CD4-positive, CD25-positive, alpha-beta regulatory T cell (primary cell): ENCODE measurements at regions not wholly inside any gene's neighbourhood (a gene's known extent, or its start where the extent isn't known, plus 50 kb on each side); places are given as distances from the start of the nearest gene placed in this dataset.

Experiments used
- ATAC-seq, 2 donors: fragments of 150-1000 bp; cut with Tn5 transposase; one replicate each; pipeline ENCODE4 v1.10.0; 2021; ENCODE audit warnings: low read depth in 2 of 2, moderate number of reproducible peaks in 2 of 2, moderate library complexity in 1 of 2
- DNase-seq, 3 donors: peaks; one replicate each; pipeline versions ENCODE4 v3.0.0 to v3.0.0-alpha.2; 2012 to 2022; ENCODE audit warnings: mixed read lengths in 1 of 3
- H3K27ac ChIP-seq: one replicate; pipeline ENCODE4 v1.7.0; 2013; ENCODE audit warnings: mild to moderate bottlenecking, low read length; ENCODE audit not compliant: insufficient read depth, poor library complexity, severe bottlenecking
- H3K27me3 ChIP-seq: one replicate; pipeline ENCODE4 v1.7.0; 2013; ENCODE audit warnings: low read length; ENCODE audit not compliant: control insufficient read depth, insufficient read depth
- H3K36me3 ChIP-seq: one replicate; pipeline ENCODE4 v1.7.0; 2013; ENCODE audit warnings: mild to moderate bottlenecking, low read length, moderate library complexity; ENCODE audit not compliant: control insufficient read depth, insufficient read depth
- H3K4me1 ChIP-seq: 2 replicates; pipeline ENCODE4 v1.7.0; 2013; ENCODE audit warnings: mild to moderate bottlenecking, low read length; ENCODE audit not compliant: insufficient read depth, control insufficient read depth, poor library complexity, severe bottlenecking
- H3K4me3 ChIP-seq: one replicate; pipeline ENCODE4 v1.7.0; 2013; ENCODE audit warnings: low read depth, mild to moderate bottlenecking, low read length, moderate library complexity
- H3K9me3 ChIP-seq, 2 experiments: 1 replicate in 1 of 2; 2 replicates in 1 of 2; pipeline ENCODE4 v1.7.0; 2013; ENCODE audit warnings: low read length in 2 of 2, mild to moderate bottlenecking in 1 of 2, moderate library complexity in 1 of 2; ENCODE audit not compliant: control insufficient read depth in 2 of 2
- H3K27ac Mint-ChIP-seq, 3 donors: one replicate each; pipeline ENCODE4 v1.8.0; 2020 to 2022; ENCODE audit warnings: mild to moderate bottlenecking in 3 of 3, mixed read lengths in 3 of 3, moderate library complexity in 2 of 3
- H3K27me3 Mint-ChIP-seq: one replicate; pipeline ENCODE4 v1.8.0; 2022; ENCODE audit warnings: mild to moderate bottlenecking, mixed read lengths
- H3K36me3 Mint-ChIP-seq: one replicate; pipeline ENCODE4 v1.8.0; 2020; ENCODE audit warnings: mixed read lengths
- H3K4me1 Mint-ChIP-seq, 4 donors: one replicate each; pipeline ENCODE4 v1.8.0; 2020 to 2022; ENCODE audit warnings: mixed read lengths in 4 of 4, mild to moderate bottlenecking in 1 of 4
- H3K4me3 Mint-ChIP-seq, 4 donors: one replicate each; pipeline ENCODE4 v1.8.0; 2020 to 2022; ENCODE audit warnings: mild to moderate bottlenecking in 4 of 4, mixed read lengths in 4 of 4, moderate library complexity in 3 of 4
- H3K9me3 Mint-ChIP-seq, 7 donors: one replicate each; pipeline ENCODE4 v1.8.0; 2020 to 2022; ENCODE audit warnings: mixed read lengths in 7 of 7, mild to moderate bottlenecking in 3 of 7, moderate library complexity in 2 of 7

GRCh38 chr1:82759035-82759434 lies 958.3 kb downstream of the ADGRL2 start:
- Mint-ChIP-seq H3K36me3 (no peaks in the 10 kb centered on the region), H3K27me3 (no peaks in the 10 kb centered on the region), H3K4me3 (no peak overlapping the region), H3K4me1 (no peaks in the 10 kb centered on the region), H3K9me3 (peaks cover 0 to 5% (median 2%) of the 10 kb centered on the region in 7 donors), H3K27ac (no peak overlapping the region)
- Histone ChIP-seq H3K27ac (no peak overlapping the region), H3K27me3 (no peaks in the 10 kb centered on the region), H3K9me3 (no peaks in the 10 kb centered on the region), H3K4me1 (no peaks in the 10 kb centered on the region), H3K36me3 (no peaks in the 10 kb centered on the region), H3K4me3 (no peak overlapping the region)
- no peak for ATAC-seq
- no peak for DNase-seq

GRCh38 chr1:82755671-82756070 lies 954.9 kb downstream of the ADGRL2 start:
- no peaks in the 10 kb centered on the region for H3K36me3 Mint-ChIP-seq
- Histone ChIP-seq H3K9me3 (no peaks in the 10 kb centered on the region), H3K4me1 (no peaks in the 10 kb centered on the region), H3K4me3 (no peak overlapping the region), H3K27ac (no peak overlapping the region), H3K36me3 (no peaks in the 10 kb centered on the region), H3K27me3 (no peaks in the 10 kb centered on the region)
- H3K4me3 Mint-ChIP-seq = no peak overlapping the region
- H3K4me1 Mint-ChIP-seq = no peaks in the 10 kb centered on the region
- DNase-seq (no peak), ATAC-seq (no peak)
- H3K27ac Mint-ChIP-seq = no peak overlapping the region
- peaks cover 0 to 9% (median 2%) of the 10 kb centered on the region in 7 donors for H3K9me3 Mint-ChIP-seq
- H3K27me3 Mint-ChIP-seq = no peaks in the 10 kb centered on the region

GRCh38 chr1:82755191-82755590 lies 954.5 kb downstream of the ADGRL2 start:
- Histone ChIP-seq H3K27ac (no peak overlapping the region), H3K4me1 (no peaks in the 10 kb centered on the region), H3K36me3 (no peaks in the 10 kb centered on the region), H3K4me3 (no peak overlapping the region), H3K27me3 (no peaks in the 10 kb centered on the region), H3K9me3 (no peaks in the 10 kb centered on the region)
- ATAC-seq (no peak), DNase-seq (no peak)
- no peak overlapping the region for H3K27ac Mint-ChIP-seq
- H3K27me3 Mint-ChIP-seq = no peaks in the 10 kb centered on the region
- H3K36me3 Mint-ChIP-seq = no peaks in the 10 kb centered on the region
- no peak overlapping the region for H3K4me3 Mint-ChIP-seq
- peaks cover 0 to 9% (median 2%) of the 10 kb centered on the region in 7 donors for H3K9me3 Mint-ChIP-seq
- no peaks in the 10 kb centered on the region for H3K4me1 Mint-ChIP-seq

DNA sequence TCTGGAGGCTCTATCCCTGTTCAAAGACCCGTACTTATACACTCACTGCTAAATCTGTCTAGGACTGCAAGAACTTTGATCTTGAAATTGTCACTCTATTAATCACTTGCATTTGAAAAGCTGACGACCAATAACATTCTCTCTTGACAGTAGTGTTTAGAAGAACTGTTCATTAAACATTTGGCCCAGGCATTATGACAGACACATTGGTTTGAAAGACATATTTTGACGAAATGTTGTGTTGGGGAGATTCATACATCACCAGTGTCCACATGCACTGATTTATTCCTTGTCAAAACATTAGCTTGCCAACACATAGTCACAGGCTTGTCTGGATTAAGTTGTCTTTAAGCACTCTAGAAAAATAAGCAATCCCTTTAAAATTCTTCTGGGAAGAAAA lies 951.3 kb downstream of the ADGRL2 start:
- no peaks in the 10 kb centered on the region for H3K27me3 Mint-ChIP-seq

GRCh38 chr1:82733645-82734044 lies 932.9 kb downstream of the ADGRL2 start:
- Histone ChIP-seq H3K4me1 (no peaks in the 10 kb centered on the region), H3K27ac (no peak overlapping the region), H3K36me3 (no peaks in the 10 kb centered on the region), H3K9me3 (peaks cover 0 to 9% of the 10 kb centered on the region in 2 experiments), H3K27me3 (no peaks in the 10 kb centered on the region), H3K4me3 (no peak overlapping the region)
- H3K4me3 Mint-ChIP-seq = no peak overlapping the region
- ATAC-seq = no peak
- H3K4me1 Mint-ChIP-seq = no peaks in the 10 kb centered on the region
- H3K27ac Mint-ChIP-seq = no peak overlapping the region
- no peak for DNase-seq
- no peaks in the 10 kb centered on the region for H3K36me3 Mint-ChIP-seq
- H3K27me3 Mint-ChIP-seq = no peaks in the 10 kb centered on the region
- peaks cover 0 to 29% (median 5%) of the 10 kb centered on the region in 7 donors for H3K9me3 Mint-ChIP-seq

More for the DNA sequence above, 951.3 kb downstream of the ADGRL2 start:
- Histone ChIP-seq H3K9me3 (no peaks in the 10 kb centered on the region), H3K4me3 (no peak overlapping the region), H3K4me1 (no peaks in the 10 kb centered on the region), H3K36me3 (no peaks in the 10 kb centered on the region), H3K27me3 (no peaks in the 10 kb centered on the region), H3K27ac (no peak overlapping the region)
- Mint-ChIP-seq H3K9me3 (peaks cover 0 to 9% (median 3%) of the 10 kb centered on the region in 7 donors), H3K4me1 (no peaks in the 10 kb centered on the region), H3K36me3 (no peaks in the 10 kb centered on the region), H3K27ac (no peak overlapping the region), H3K4me3 (no peak overlapping the region)
- DNase-seq (no peak), ATAC-seq (no peak)

- no peaks in the 10 kb centered on the region for H3K27me3 Mint-ChIP-seq
- no peaks in the 10 kb centered on the region for H3K4me1 ChIP-seq
- ATAC-seq = no peak
- peaks cover 0 to 9% of the 10 kb centered on the region in 2 experiments for H3K9me3 ChIP-seq
- no peaks in the 10 kb centered on the region for H3K4me1 Mint-ChIP-seq
- no peaks in the 10 kb centered on the region for H3K36me3 Mint-ChIP-seq
- no peak overlapping the region for H3K27ac Mint-ChIP-seq
- H3K27me3 ChIP-seq = no peaks in the 10 kb centered on the region
- H3K27ac ChIP-seq = no peak overlapping the region
- H3K9me3 Mint-ChIP-seq = peaks cover 0 to 39% (median 5%) of the 10 kb centered on the region in 7 donors
- no peak for DNase-seq
- no peak overlapping the region for H3K4me3 ChIP-seq
- no peaks in the 10 kb centered on the region for H3K36me3 ChIP-seq
- no peak overlapping the region for H3K4me3 Mint-ChIP-seq
These were observed 930.5 kb downstream of the ADGRL2 start for GRCh38 chr1:82731216-82731615.

DNA sequence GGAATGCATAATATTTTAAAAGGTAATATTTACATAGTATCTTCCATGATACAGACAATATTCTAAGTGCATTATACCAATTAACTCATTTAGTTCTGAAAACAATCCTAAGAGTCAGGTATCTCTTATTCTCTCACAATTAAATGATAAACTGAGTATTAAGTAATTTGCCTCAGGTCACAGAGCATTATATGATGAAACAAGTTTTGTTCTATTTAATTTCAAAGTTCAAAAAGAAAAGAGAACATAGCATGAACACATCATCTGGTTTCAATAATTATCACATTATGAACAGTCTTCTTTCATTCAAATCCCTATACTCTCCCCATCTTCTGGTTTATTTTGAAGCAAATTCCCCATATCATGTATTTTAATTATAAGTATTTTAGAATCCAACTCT lies 927.5 kb downstream of the ADGRL2 start:
- Mint-ChIP-seq H3K27me3 (no peaks in the 10 kb centered on the region), H3K27ac (no peak overlapping the region), H3K9me3 (peaks cover 0 to 34% (median 9%) of the 10 kb centered on the region in 7 donors), H3K4me3 (no peak overlapping the region), H3K36me3 (no peaks in the 10 kb centered on the region), H3K4me1 (no peaks in the 10 kb centered on the region)
- H3K4me3 ChIP-seq = no peak overlapping the region
- peaks cover 0 to 9% of the 10 kb centered on the region in 2 experiments for H3K9me3 ChIP-seq
- no peaks in the 10 kb centered on the region for H3K27me3 ChIP-seq
- no peak for DNase-seq
- ATAC-seq = no peak
- no peaks in the 10 kb centered on the region for H3K36me3 ChIP-seq
- H3K4me1 ChIP-seq = no peaks in the 10 kb centered on the region
- no peak overlapping the region for H3K27ac ChIP-seq

- no peaks in the 10 kb centered on the region for H3K36me3 Mint-ChIP-seq
- no peaks in the 10 kb centered on the region for H3K27me3 ChIP-seq
- DNase-seq (no peak), ATAC-seq (no peak)
- H3K9me3 Mint-ChIP-seq = peaks cover 0 to 14% (median 2%) of the 10 kb centered on the region in 7 donors
- no peak overlapping the region for H3K4me3 ChIP-seq
- H3K27ac ChIP-seq = no peak overlapping the region
- H3K4me1 Mint-ChIP-seq = no peaks in the 10 kb centered on the region
- no peaks in the 10 kb centered on the region for H3K36me3 ChIP-seq
- no peak overlapping the region for H3K27ac Mint-ChIP-seq
- H3K4me3 Mint-ChIP-seq = no peak overlapping the region
- H3K9me3 ChIP-seq = no peaks in the 10 kb centered on the region
- H3K4me1 ChIP-seq = no peaks in the 10 kb centered on the region
- no peaks in the 10 kb centered on the region for H3K27me3 Mint-ChIP-seq
These were observed 923.5 kb downstream of the ADGRL2 start for GRCh38 chr1:82724246-82724645.
